ENCODE measurements at regions not wholly inside any gene's neighbourhood (a gene's known extent, or its start where the extent isn't known, plus 50 kb on each side); places are given as distances from the start of the nearest gene placed in this dataset.

DNA sequence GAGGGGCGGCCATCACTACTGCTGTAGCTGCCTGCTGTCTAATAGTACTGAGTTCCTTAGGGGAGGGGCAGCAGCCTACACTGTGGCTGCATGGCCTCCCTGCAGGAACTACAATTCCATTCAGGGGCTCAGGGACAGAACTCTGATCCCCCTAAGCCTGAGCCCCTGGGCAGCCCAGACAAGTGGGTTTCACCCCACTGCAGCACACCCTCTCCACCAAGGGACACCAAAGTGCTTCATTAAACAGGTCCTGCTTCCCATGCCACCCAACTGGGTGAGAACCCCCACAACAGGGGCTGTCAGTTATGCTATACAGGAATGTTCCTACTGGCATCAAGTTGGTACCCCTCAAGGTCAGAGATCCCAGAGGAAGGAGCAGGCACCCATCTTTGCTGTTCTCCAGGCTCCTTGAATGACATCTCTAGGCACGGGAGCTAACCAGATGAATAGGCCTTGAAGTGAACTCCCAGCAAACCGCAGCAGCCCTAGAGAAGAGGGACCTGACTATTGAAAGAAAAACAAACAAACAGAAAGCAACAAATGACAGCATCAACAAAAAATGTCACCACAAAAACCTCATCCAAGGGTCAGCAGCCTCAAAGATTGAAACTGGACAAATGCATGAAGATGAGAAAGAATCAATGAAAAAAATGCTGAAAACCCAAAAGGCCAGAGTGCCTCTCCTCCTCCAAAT, 437.4 kb downstream of the NUF2 start:
- no peak for DNase-seq

DNA sequence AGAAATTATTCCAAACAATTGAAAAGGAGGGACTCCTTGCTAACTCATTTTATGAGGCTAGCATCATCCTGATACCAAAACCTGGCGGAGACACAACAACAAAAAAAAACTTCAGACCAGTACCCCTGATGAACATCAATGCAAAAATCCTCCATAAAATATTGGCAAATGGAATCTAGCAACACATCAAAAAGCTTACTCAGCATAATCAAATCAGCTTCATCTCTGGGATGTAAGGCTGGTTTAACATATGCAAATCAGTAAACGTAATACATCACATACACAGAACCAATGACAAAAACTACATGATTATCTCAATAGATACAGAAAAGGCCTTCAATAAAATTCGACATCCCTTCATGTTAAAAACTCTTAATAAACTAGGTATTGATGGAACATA, 440.1 kb downstream of the NUF2 start:
- no peak for DNase-seq

DNA sequence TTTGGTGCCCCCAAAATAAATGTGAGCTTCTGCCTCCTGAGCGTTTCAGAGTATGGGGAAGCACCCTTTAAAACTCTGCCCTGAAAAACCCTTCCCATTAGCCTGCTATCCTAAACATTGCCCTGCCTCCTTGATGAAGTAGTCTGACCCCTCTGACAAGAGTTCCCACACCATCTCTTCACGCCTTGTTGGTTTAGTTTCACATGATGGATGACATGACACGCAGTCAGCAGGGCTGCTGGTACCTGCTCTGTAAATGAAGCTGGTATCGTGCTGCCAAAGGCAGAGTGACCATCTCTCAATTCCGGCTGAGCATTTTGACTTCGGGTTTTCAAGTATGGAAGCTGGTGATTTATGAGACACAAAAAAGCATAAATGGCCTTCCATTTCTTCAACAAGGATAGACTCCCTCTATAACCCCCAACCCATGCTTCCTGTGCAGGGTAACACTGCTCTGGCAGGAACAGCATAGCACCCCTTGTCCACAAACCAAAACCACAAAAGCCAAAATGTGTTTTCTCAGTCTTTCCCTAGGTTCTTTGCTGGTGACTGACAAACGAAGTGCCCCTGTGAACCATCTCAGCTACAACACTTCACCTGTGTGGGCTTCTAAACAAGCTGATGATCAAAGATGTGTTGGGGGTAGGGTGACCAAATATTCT, 444.6 kb downstream of the NUF2 start:
- DNase-seq: no peak

DNA sequence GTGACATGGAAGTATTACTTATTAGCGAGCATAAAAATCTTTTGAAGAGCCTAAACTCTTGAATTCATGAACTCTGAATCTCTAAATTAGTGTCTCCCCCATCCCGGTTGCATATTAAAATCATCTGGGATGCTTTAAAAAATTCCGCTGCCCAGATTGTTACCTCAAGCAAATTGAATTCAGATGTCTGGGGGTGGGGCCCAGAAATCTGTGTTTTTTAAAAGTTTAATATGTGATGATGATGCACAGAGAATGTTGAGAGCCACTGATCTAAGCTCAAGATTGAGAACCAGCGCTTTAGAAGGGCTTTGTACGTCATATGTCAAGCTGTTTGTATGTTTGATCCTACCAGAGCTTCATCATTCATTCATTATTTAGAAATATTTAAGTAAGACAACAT, 446.8 kb downstream of the NUF2 start:
- no peak for DNase-seq

DNA sequence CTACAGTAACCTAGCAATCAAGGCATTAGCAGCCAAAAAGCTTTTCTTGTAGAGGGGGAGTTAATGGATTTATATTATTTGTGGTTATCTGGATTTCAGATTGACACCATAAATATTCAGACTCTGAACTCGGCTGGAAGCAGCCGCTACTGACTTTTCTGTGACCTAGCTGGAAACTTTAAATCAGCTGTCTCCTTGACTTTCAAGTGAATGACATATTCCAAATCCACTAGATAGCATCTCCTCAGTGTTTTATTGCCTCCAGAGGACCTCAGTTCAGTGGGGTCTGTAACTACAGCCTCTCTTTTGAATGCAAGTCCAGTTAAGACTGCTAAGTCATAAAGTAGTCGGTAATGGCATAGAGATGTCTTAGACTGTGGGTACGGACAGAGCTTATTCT, 448.5 kb downstream of the NUF2 start:
- DNase-seq: no peak

DNA sequence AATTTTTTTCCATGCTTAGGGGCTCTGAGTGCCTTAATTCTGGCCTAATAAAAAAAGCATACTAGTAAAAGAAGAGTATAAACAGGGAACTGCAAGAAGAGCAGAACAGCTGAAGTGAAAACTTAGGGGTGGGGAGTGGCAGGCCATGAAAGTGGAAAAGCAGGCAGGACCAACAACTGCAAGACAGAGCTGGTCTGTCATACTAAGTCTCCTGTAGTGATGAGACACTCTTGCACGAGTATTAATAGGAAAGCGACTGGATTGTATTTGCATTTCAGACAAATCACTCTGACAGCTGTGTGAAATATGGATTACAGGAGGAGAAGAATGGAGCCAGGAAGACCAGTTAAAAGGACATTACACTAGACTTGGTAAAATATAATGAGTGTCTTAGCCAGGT, 449.9 kb downstream of the NUF2 start:
- no peak for DNase-seq

DNA sequence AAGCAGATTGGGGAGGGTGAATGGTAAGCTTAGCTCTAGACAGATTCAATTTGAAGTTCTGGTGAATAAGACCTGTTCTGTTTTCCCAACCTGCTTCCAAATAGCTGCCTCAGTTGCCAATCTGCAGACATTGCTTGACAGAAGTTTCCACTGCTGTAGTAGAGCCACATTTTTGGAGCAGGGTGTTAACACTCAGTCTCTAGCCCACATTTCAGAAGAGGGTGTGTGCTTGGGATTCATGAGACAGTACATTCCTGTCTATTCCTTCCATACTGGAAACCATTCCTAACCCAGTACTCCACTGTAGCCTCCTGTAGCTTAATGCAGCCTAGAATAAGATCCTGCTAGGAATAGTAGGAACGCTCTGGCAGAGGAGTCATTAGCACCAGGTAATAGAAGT, 450.5 kb downstream of the NUF2 start:
- DNase-seq: no peak

DNA sequence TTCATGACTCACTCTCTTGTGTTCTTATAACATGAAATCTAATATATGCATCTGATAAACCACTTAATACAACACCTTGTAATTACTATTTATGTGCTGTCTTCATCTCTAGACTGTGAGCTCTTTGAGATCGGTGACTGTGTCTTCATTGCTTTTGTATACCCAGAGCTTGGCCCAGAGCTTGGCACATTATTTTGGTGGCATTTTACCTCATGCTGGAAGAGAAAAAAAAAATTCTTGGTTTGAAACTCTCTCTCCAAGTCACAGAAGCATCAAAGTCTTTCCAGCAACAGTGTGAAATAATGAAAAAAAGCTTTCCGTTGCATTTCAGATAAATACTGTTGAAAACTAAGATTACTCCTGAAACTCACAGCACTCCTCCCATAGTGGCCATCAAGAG, 451.6 kb downstream of the NUF2 start:
- DNase-seq: no peak

DNA sequence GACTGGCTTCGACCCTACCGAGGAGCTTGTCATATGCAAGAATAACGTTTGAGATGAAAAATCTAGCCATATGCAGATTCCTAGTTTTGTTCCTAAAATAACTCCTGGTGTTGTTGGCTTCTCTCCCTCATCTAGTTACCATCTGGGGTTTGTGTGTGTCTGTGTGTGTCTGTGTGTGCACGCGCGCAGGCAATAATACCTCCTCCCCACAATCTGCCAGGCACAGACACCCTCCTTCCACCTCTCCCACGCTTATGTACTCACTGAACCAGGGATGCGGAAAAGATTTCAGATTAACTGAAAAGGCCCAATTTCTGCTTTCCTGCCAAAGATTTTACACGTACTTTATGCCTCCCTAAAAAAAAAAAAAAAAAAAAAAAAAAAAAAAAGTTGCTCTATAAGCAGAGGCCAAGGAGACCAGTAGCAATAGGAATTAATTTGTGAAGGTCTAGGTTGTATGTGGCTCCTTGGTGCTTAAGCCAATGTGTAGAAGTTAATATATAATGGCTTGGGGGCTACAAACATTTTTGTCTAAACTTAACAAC, 452.7 kb downstream of the NUF2 start:
- no peak for DNase-seq

DNA sequence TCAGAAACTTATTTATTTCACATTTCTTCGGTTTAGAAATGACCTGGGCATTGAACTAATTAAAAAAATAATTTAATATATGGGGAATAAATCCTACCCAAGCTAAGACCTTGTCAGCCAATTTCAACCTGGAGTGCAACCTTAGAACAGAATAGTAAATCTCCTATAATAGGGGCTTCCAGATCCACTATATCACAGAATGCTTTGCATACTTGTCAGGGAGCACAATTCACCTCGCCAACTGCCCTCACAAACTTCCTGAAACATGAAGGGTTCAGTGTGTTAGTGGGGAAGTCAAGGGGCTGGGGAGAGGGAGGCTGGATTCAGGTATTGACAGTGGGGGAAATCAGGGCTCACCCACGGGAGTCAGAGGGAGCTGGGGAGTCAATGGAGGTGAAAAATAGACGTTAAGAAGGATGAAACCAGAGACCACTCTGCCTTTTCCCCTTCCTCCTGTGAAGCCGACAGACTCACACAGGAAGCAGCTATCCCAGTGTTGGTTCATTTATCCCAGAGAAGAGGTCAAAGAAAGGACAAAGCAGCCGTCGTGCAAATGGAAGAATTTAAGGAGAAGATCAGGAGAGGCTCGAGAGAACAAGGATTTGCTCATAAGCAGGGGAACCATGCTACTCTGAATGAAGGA, 453.3 kb downstream of the NUF2 start:
- no peak for DNase-seq

DNA sequence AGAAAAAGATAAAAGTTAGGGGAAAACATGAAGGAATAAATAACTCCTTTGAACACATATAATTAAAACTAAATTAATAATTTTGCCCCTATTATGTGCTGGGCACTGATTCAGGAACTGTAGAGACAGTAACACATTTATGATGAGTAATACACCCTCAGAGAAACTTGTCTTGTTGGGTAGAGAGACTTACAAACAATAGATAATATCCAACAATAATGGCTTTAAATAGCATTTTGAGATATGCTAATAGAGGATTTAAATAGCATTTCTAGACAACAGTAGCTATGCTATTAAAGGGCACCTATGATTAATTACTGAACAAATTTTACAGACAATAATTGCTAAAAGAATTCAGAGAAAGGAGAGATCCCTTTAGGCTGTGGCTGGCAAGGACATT, 455.5 kb downstream of the NUF2 start:
- no peak for DNase-seq

DNA sequence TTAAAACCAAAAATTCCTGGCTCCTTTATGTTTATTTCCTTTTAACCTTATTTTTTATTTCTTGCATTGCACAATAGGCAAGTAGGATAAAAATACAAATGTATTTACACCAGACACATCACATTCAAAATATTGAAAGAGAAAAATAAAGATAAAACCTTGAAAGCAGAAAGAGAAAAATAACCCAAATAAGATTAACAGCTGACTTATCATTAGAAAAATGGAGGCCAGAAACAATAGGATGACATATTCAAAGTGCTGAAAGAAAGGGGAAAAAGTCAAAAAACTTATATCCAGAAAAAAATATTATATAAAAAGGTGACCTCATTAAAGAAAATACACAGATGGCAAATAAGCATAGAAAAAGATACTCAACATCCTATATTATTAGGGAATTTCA, 459.4 kb downstream of the NUF2 start:
- DNase-seq: no peak

DNA sequence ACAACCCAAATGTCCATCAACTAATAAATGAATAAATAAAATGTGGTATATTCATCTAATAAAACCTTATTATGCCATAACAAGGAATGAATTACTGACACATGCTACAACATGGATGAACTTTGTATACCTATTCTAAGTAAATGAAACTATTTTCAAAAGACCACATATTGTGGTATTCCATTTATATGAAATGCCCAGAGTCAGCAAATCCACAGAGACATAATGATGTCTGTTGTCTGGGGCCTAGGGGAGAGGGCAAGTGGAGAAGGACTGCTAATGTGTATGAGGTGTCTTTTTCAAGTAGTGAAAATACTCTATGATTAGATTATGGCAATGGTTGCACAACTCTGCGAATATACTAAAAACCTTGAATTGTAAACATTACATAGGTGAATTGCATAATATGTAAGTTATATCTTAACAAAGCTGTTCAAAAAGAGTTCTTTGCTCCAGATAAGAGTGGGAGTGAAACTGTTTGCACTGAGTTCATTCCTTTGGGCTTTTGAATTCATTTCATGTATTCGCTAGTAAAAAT, 464.2 kb downstream of the NUF2 start:
- no peak for DNase-seq

DNA sequence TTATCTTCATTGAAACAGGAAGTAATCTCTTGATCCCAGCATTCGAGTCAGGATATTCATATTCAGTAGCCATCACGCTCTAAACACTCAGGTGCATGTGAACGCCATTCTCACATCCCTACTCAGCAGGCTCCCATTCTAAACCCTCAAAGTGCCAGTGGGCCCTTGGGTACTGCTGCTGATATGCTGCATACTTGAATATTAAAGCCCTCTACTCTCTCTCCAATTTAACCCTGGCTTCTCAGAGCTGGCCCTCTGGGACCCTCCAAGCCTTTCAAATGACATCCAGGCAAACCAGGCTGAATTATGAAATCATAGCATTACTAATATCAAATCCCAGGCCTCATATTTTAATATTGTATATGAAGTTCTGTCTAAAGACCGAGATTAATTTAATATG, 468.2 kb downstream of the NUF2 start:
- no peak for DNase-seq

DNA sequence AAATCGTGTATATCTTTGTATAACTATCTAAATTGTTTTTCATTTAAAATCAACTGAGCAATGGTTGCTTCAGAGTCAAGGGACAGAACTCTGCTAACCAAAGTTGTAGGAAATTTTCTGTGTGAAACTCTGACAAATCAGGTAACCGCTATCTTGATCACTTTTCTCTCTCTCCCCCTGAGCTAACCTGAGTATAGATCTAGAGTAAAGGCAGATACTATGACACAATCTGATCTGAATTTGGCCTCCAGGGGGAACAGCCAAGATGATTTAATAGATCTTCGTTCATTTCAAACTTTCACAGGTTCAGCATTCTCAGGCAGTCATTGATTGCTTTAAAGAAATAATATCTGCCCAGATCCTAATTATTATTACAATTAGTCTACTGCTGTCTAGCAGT, 472.8 kb downstream of the NUF2 start:
- DNase-seq: no peak

DNA sequence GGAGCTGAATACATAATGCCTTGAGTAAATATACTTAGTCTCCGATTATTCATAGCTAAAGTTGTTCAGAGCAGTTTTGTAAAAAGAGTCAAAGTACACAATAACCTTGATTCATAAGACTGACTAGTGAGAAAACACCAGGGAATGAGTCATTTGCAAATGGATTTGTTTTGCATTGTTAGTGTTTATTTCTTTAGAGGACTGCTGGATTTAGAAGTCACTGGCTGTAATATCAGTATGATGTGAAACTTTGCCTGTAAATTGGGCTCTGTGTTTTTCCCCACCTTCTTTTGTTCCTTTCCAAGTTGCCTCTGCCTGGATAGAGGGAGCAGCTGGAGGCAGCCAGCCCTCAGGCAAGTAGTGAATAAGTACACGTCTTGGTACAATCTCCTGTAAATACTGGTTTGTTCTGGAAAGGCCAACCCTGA, 474.7 kb downstream of the NUF2 start:
- no peak for DNase-seq

DNA sequence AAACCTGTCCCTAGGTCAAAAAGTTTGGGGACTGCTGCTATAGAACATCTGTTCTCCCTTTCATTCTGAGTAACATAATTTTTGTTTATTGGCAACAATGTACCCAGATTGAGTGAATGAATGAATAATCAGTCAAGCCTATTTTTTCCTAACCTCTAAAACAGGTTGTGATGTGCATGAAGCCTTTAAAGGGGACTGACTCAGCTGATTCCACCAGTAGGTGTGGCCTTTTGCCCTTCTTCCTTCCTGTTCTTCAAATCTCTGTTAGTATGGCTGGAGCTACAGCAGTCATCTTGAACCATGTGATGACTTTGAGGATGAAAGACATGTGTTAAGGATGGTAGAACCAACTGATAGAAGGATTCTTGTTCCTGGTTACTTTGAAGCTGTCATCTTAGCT, 476.1 kb downstream of the NUF2 start:
- no peak for DNase-seq

DNA sequence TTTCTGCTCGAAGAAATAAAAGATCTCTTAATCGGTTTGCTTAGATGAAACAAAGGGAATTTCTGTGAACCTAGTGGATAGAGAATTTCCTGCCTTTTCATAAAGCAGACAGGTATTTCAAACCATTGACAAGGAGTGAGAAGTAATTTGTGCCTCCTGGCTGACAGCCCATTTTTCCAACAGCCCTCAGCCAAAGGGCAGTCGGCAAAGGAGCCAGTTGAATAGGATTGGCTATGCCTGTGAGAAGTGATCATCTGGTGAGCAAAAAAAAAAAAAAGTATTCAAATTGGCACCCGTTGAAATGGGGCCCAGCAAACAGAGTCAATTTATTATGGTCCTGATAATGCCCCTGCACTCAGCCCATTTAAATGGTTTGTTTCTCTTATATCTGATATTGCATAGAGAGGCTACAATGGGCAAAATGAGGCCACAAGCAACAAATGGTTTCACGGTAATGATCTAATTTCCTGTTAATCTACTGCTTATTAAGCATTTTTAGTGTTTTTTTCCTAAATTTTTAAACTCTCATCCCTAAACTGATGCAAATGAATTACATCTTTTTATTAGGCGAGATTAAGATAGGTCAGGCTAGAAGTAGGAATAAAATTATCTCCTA, 477.5 kb downstream of the NUF2 start:
- no peak for DNase-seq

DNA sequence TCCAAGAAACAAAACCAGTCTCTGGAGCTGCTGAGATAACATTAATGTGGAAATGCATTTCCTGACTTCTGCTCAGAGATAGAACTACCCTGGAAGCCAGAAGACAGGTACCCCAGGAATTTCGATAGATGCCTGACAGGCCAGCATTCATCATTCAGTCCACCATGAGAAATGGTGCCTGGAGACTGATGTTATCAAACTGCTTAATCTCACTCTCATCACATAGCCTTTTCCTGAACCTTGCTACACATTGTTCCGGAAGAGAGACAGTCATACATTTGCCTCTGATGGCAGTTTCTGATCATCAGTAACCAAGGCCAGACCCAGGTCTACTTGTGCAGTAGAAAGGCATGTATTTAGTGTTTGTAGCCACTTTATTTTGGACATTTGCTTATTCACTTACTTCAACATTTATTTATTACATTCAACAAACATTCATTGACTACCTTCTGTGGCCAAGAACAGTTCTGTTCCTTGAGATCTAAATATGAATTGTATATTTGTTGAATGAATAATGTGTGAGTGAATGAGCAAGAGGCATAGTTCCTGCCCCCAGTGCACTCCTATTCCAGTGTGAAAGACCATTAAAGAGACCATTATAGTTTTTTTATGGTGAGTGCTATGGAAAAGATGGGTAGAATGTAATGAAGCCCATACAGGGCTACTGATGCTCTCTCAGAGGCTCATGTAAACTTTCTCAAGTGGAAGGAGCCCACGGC, 485.7 kb downstream of the NUF2 start:
- DNase-seq: no peak

DNA sequence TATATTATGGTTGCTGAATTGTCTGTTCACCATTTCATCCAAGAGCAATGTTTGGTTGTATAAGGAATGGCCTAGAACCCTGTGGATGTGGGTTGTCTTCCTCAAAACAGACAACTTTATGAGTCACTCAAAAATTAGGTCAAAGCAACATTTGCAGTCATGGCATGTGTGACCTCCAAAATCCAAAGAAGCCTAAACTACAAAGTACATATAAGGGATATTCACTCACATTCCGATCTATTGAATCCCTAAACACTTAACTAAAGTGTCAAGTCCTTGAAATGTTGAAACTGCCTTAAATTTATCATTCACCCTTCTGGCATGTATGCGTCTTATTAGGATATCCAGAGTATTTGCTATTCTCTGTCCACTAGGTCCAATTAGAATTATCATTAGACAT, 491.5 kb downstream of the NUF2 start:
- no peak for DNase-seq

DNA sequence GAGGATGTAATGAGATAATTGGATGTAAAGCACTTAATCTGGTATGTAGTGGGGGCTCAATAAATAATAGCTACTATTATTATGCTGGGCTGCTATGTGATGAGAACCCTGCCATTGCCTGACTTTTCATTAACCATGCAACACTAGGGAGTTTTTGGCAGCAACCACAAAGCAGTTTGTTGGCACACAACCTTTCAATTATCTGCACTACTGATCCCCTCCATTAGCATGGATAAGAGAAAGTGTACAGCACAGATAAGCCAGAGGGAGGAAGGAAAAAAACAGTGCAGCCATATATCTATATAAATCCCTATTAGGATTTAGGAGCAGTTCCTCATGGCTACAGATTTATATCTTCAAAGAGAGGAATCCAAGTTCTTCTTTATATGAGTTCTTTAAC, 498.5 kb downstream of the NUF2 start:
- no peak for DNase-seq

DNA sequence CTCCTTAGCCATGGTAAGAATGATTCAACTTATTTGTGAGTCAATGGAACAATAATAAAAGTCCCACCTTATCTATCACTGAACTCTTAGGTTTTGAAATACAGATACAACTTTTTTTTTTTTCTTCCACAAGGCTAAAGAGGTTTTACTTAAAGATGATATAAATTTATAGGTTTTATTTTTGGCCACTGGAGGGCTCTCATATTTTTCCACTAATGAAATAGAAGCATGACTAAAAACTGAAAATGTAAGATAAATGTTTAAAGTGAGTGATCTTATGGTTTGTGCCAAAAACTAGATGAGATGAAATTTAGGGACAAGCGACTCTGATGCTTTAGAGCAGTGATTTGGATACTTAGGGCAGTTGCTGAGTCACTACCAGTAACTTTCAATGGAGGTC, 499.0 kb downstream of the NUF2 start:
- no peak for DNase-seq

DNA sequence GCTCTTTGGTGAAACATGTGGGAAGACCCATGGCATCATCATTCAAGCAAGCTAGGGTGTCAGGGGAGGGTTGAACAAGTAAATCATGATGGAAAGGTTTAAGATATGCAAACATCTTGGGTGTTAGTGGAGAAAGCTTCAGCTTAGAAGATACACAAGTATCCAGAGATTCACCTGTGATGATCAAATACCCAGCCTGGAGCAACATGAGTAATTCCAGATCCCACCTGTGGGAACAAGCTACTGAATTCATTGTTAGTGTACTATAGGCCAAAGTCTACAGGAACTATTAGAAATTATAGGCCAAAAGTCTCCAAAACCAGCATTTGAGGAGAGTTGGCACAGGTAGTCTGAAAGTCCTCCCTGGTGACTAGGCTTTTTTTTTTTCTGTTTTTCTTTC, 499.9 kb downstream of the NUF2 start:
- no peak for DNase-seq

Measured in right hindlimb (tissue), 1 donor.